ENCODE measurements at regions not wholly inside any gene's neighbourhood (a gene's known extent, or its start where the extent isn't known, plus 50 kb on each side); places are given as distances from the start of the nearest gene placed in this dataset.

- FAIRE-seq = no peak
Observed at GRCh38 chr12:107226126-107226525, 132.8 kb upstream of the CRY1 start.

DNA sequence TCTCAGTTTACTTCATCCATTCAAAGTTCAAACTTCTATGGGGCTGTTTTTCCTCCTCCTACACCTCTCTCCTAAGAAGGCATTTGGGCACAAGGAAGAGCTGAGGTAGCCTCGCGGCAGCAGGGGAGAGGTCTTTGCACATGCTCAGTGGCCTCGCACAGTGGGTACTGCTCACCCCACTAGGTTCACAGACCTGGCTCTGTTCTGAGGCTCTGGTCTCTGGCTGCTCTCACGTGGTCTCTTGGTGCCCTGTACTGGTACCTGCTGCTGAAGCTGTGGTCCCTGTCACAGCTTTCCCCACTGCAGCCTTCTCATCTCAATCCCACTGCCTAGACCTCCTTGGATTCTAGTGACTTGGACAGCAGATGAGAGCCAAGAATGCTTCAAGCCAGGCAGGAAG is 134.7 kb upstream of the CRY1 start:
- FAIRE-seq = no peak

DNA sequence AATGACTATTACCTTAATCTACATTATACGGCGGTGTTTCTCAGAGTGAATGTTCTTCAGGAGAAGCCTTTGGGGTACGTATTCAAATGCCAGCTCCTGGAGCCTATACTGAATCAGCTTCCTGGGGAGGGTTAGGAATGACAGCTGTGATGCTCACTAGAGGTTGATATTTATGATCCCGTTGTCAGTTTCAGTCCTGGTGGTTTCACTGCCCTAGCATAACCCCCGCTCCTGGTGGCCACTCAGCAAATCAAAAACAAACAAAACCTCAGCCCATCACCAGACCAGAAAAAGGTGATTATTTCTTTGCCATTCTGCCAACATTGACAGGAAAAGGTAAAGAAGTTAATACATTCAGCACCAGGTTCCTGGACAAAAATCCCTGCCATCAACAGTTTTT is 136.5 kb upstream of the CRY1 start:
- no peak for FAIRE-seq

DNA sequence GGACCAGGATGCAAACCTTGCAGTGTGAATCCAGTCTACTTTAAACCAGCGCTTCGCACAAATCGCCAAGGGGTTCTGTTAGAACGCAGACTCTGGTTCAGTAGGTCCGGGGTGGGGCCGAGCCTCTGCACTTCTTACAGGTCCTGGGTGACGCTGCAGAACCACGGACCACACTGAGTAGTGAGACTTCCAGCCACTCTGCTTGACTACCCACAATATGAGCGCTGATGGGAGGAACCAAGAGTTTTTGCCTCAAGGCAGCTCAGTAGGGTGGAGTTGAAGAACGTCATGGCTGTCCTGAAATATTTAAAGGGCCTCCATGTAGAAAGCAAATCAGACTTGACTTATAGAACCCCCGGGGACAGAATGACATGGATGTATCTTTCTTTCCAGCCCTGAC is 138.0 kb upstream of the CRY1 start:
- FAIRE-seq = no peak

- no peak for FAIRE-seq
Observed at GRCh38 chr12:107233551-107233950, 140.2 kb upstream of the CRY1 start.

GRCh38 chr12:107235600-107235999 is 142.3 kb upstream of the CRY1 start:
- FAIRE-seq = no peak

GRCh38 chr12:107236824-107237511 is 143.6 kb upstream of the CRY1 start:
- FAIRE-seq = no peak

DNA sequence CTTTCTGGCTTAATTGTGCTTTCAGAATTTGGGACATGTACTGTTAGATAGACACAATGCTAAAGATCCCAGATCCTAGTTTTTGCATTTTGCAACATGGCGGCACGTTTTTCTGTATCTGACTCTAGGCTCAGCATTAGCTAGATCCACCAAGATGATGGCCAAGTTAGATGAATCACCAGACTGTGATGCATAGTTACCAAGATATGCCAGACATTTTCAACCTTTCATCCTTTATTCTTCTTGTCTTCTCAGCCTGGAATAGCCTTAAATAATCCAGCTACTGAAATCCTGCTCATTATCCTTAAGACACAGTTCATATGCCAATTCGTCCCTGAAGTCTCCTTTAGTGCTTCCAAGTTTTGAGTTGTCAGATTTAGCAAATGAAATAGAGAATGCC is 144.9 kb upstream of the CRY1 start:
- no peak for FAIRE-seq

DNA sequence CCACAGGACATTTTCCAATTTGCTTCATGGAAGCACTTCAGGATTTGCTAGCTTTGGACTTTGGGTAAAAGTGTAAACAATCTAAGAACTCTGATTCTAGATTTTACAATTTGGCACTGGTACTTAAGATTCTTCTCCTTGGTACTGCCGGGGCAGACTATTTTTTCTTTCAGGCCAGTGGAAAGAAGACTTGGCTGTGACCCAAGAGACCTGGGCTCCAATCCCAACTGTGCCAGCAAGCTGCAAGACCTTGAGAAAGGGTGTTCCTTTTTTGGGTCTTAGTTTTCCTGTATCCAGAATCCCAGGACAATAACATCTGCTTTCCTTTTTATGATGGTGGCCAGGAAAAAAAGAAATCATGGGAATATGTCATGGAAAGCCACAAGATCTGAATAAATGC is 148.1 kb upstream of the CRY1 start:
- no peak for FAIRE-seq

DNA sequence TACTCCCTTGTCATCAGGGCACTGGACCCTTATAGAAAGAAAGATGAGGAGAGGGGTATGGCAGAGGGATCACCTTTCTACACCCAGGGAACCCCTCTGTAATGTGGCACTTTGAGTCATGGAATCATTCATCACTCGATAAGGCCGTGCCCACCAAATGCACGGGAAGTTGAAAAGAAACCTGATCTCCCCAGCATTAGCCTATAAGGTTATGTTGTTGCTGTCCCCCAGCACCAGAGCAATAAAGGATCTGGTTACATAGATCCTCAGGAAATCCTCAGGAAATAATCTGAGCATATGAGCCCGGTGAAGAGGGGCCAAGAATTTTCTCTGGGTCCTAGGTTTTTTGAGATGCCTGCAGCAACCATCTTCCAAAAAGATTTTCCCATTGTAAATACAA is 148.8 kb upstream of the CRY1 start:
- FAIRE-seq = no peak

- no peak for FAIRE-seq
Observed at GRCh38 chr12:107243341-107243740, 150.0 kb upstream of the CRY1 start.

- FAIRE-seq = no peak
Observed at GRCh38 chr12:107244584-107244983, 151.2 kb upstream of the CRY1 start.

- FAIRE-seq = no peak
Observed at GRCh38 chr12:107247650-107248049, 154.3 kb upstream of the CRY1 start.

DNA sequence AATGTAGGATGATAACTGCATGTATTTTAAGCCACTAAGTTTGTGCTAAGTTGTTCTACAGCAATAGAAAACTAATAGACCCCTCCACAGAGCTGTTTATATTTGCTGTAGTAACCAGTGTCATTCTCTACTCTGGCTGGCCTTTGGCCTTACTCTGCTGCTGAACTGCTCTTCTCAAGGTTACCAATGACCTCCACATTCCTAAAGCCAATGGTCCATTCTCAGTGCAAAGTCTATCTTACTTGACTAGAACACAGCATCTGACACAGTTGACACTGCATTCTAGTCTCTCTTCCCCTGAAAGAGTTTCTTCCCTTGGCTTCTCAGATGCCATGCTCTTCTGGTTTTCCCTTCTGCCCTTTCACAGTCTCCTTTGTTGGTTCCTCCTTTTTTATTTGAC is 154.8 kb upstream of the CRY1 start:
- FAIRE-seq = no peak

DNA sequence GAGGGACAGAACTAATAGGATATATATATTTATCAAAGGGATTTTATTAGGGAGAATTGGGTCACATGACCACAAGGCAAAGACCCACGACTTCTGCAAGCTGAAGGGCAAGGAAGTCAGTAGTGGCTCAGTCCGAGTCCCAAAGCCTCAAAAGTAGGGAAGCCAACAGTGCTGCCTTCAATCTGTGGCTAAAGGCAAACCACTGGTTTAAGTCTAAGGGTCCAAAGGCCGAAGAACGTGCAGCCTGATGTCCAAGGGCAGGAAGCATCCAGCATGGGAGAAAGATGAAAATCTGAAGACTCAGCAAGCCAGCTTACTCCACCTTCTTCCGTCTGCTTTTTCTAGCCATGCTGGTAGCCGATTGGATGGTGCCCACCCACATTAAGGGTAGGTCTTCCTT is 157.9 kb upstream of the CRY1 start:
- no peak for FAIRE-seq

DNA sequence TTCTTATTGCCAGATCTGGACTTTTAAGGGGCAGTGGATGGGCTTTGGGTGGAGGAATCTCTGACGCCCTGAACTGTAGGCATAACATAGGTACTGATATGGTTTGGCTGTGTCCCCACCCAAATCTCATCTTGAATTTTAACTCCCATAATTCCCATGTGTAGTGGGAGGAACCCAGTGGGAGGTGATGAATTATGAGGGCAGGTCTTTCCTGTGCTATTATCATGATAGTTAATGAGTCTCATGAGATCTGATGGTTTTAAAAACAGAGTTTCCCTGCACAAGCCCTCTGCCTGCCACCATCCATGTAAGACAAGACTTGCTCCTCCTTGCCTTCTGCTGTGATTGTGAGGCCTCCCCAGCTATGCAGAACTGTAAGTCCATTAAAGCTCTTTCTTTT is 160.0 kb upstream of the CRY1 start:
- no peak for FAIRE-seq

- FAIRE-seq = no peak
Observed at GRCh38 chr12:107254258-107254856, 161.0 kb upstream of the CRY1 start.

DNA sequence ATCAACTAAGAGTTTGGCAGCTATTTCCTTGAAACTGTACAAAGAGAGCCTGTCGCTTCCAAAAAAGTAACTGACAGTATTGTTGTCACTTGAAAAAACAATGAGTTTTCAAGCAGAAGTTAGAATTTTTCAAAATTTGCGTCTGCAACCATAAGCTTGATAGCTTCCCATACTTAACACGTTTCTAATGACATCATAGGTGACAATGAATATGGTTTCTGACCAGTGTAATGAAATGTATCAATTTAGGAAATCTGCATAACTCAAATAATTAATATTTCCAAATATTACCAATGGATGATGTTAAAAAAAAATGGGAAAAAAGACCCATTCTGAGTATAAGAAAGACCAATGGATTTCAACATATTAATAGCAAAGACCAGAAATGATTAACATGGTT is 165.4 kb upstream of the CRY1 start:
- no peak for FAIRE-seq

DNA sequence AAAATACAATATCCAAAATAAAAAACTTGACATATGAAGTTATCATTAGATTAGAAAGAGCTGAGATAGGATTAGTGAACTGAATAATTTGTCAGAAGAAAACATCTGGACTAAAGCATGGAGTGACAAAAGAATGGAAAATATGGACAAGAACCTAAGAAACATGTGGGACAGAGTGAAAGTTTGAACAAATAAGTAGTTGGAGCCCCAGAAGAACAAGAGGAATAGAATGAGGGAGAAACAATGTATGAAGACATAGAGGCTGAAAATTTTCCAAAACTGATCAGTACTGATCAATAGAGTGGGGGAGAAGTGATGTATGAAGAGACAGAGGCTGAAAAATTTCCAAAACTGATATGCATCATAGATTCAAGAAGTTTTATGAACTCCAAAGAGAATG is 170.6 kb upstream of the CRY1 start:
- no peak for FAIRE-seq

DNA sequence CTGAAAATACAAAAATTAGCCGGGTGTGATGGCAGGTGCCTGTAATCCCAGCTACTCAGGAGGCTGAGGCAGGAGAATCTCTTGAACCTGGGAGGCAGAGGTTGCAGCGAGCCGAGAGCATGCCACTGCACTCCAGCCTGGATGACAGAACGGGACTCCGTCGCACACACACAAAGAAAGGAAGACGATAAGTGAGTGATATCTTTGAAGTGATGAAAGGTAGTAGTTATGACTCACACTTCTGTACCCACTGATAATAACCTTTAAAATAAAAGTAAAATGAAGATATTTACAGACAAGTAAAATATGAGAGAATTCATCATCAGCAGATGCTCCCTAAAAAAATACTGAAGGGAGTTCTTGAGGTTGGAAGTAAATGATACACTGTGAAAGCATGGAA is 171.3 kb upstream of the CRY1 start:
- no peak for FAIRE-seq

GRCh38 chr12:107267604-107268003 is 174.3 kb upstream of the CRY1 start:
- no peak for FAIRE-seq

DNA sequence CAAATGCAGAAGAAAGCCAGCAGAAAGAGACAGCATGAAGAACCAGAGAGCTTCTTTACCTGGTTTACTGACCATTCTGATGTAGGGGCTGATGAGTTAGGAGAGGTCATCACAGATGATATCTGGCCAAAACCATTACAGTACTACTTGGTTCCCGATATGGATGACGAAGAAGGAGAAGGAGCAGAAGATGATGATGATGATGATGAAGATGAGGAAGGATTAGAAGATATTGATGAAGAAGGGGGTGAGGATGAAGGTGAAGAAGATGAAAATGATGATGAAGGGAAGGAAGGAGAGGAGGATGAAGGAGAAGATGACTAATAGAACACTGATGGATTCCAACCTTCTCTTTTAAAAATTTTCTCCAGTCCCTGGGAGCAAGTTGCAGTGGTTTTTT is 178.2 kb upstream of the CRY1 start:
- no peak for FAIRE-seq

- FAIRE-seq = no peak
Observed at GRCh38 chr12:107275530-107275929, 182.2 kb upstream of the CRY1 start.

- no peak for FAIRE-seq
Observed at GRCh38 chr12:107277855-107278254, 184.5 kb upstream of the CRY1 start.

DNA sequence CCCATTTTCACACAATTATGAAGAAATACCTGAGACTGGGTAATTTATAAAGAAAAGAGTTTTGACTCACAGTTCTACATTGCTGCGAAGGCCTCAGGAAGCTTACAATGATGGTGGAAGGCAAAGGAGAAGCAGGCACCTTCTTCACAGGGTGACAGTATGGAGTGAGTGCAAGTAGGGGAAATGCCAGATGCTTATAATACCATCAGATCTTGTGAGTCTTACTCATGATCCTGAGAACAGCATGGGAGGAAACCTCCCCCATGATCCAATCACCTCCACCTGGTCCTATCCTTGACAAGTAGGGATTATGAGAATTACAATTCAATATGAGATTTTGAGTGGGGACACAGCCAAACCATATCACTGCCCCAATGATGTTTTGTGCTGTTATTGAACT is 189.3 kb upstream of the CRY1 start:
- no peak for FAIRE-seq
